ENCODE measurements at regions not wholly inside any gene's neighbourhood (a gene's known extent, or its start where the extent isn't known, plus 50 kb on each side); places are given as distances from the start of the nearest gene placed in this dataset.
"Not testable (repeated sequence)": the region's sequence is repeated elsewhere in the genome, so short reads cannot be mapped to it uniquely, and the experiment has no call there.

DNA sequence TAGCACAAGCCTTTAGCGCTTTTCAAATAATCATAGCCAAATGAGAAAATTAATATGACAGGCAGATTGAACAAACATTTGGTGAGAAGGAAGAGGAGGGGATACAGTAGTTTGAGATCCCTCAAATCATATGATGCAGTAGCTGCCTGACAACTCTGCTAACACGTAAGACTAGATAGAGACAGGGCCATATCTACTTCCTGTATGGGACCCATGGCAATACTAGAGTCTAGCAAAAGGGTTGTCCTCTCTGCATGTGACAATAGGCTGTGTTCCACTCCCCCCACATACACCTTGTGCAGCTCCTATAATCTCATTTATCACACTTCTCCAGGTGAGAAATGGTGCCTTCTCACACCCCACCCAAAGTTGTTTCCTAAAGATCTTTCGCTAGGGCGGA, 134.2 kb upstream of the NBPF9 start:
- H3K27me3 ChIP-seq; intact Hi-C loops (cut with DNase I); ATAC-seq; H3K4me3 ChIP-seq; H3K27ac ChIP-seq; H3K4me1 ChIP-seq; H3K9me3 ChIP-seq; H3K36me3 ChIP-seq (replicated peaks in 1 of 2; ENCODE audit: insufficient read depth in 1 of 2, low read depth in 2 of 2); DNase-seq: not testable (repeated sequence)
- 100% methylated on average over 2 of the region's 4 CpGs for WGBS, 2 donors

DNA sequence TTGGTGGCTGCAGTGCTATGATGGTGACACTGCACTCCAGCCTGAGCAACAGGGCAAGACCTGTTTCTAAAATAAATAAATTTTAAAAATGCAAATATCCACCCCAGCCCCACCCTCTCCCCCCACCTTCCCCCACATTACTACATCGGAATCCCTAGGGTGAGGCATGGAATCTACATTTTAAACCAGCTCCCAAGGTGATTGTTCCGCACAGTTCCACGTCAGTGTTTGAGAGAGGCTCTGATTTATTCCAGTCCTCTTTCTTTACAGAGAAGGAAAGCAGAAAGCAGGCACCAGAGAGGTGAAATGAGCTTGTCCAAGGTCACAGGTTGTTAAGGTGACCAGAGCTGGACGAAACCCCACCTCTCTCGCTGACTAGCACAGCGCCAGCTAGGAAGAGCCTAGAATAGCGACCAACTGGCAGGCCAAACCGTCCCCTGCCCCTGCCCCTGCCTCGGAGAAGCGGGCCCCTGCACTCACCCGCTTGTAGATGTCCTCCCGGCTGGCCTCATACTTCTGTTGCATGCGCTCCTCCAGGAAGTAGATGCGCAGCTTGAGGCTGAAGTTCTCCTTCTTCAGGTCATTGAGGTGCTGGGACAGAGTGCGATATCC, 136.7 kb upstream of the NBPF9 start:
- H3K9me3 ChIP-seq; H3K27ac ChIP-seq; H3K36me3 ChIP-seq (replicated peaks in 1 of 2; ENCODE audit: insufficient read depth in 1 of 2, low read depth in 2 of 2); H3K27me3 ChIP-seq; H3K4me3 ChIP-seq; H3K4me1 ChIP-seq; intact Hi-C loops (cut with DNase I); DNase-seq: not testable (repeated sequence)
- ATAC-seq = peak; percentile 34
- no CpG with 5 or more reads among the region's 15 CpGs for WGBS, 2 donors

DNA sequence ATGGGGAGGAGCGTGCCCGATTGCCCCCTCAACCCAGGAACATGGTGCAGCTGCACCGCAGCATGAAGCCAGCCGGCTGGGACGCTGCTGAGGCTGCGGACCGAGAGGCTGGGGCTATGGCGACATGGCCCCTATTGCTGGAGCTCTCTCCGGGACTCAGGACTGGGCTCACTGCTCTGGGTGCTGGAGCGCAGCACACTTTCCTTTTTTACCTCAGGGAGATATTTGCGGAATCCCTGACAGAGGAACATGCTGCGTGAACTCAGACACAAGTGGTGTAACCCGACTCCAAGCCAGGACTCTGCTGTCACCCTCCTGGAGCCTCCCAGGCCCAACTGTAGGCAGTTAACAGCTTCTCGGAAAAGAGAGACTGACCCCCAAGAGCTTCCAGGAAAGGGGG, 137.2 kb upstream of the NBPF9 start:
- WGBS, 2 donors = no CpG with 5 or more reads among the region's 14 CpGs
- DNase-seq; H3K27ac ChIP-seq; intact Hi-C loops (cut with DNase I); H3K27me3 ChIP-seq; H3K9me3 ChIP-seq; H3K4me3 ChIP-seq; H3K36me3 ChIP-seq (replicated peaks in 1 of 2; ENCODE audit: insufficient read depth in 1 of 2, low read depth in 2 of 2); ATAC-seq; H3K4me1 ChIP-seq: not testable (repeated sequence)

DNA sequence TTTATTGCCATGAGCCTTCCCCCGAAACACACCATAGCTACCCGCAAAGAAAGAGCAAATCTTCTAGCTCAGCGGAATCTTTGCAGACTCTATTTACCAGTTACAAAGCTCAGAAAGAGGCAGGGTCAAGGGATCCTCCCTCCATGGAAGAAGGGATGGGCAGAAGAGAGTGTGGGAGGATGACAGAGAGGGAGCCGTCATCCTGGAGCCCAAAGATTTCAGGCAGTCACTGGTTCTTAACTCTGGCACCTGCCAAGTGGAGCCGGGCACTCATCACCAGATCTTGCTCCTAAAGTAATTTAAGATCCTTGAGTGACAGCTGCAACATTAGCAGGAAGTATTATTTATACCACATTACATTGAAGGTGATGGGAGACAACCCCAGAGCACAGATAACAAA, 137.9 kb upstream of the NBPF9 start:
- H3K4me1 ChIP-seq; H3K4me3 ChIP-seq; DNase-seq; H3K27ac ChIP-seq; H3K9me3 ChIP-seq; H3K36me3 ChIP-seq (replicated peaks in 1 of 2; ENCODE audit: insufficient read depth in 1 of 2, low read depth in 2 of 2); H3K27me3 ChIP-seq; ATAC-seq; intact Hi-C loops (cut with DNase I): not testable (repeated sequence)
- no CpG with 5 or more reads among the region's 5 CpGs for WGBS, 2 donors

DNA sequence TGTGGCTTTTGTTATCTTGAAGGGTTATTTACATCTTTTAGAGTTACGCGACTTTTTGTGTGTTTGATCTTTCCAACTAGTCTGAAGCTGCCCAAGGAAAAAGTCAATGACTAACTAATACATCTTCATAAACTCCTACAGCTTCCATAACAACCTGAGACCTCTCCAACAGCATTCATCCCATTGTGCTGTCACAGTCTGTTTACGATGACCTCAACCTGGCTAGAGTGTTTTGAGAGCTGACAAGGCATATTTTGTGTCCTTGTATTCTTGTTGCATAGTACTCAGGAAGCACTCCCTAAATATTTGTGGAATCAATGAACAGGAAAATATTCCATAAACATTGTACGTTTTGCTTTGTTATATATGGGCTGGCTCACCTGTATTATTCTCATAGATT, 140.2 kb upstream of the NBPF9 start:
- H3K4me3 ChIP-seq; intact Hi-C loops (cut with DNase I); H3K4me1 ChIP-seq; ATAC-seq; H3K36me3 ChIP-seq (replicated peaks in 1 of 2; ENCODE audit: insufficient read depth in 1 of 2, low read depth in 2 of 2); H3K27me3 ChIP-seq; H3K27ac ChIP-seq; H3K9me3 ChIP-seq; DNase-seq: not testable (repeated sequence)
- WGBS, 2 donors = no CpG with 5 or more reads among the region's 4 CpGs

DNA sequence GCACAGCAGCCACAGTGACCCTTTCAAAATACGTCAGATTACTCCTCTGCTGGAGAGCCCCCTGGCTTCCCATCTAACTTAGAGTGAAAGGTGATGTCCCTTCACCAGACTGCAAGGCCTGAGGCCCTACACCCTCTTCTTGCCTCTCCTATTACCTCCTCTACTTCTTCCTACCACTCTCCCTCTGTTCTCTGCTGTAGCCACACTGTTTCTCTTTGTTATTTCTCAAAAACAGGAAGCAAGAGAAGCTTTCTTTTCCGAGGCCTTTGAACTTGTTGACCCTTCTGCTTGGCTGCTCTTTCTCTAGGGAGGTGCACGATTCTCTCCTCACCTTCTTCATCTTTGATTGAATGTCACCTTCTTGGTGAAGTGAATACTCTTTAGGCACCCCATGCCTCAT, 141.3 kb upstream of the NBPF9 start:
- H3K4me1 ChIP-seq; H3K9me3 ChIP-seq; H3K4me3 ChIP-seq; H3K36me3 ChIP-seq (replicated peaks in 1 of 2; ENCODE audit: insufficient read depth in 1 of 2, low read depth in 2 of 2); ATAC-seq; H3K27me3 ChIP-seq; intact Hi-C loops (cut with DNase I); DNase-seq; H3K27ac ChIP-seq: not testable (repeated sequence)
- no CpG with 5 or more reads among the region's 3 CpGs for WGBS, 2 donors

DNA sequence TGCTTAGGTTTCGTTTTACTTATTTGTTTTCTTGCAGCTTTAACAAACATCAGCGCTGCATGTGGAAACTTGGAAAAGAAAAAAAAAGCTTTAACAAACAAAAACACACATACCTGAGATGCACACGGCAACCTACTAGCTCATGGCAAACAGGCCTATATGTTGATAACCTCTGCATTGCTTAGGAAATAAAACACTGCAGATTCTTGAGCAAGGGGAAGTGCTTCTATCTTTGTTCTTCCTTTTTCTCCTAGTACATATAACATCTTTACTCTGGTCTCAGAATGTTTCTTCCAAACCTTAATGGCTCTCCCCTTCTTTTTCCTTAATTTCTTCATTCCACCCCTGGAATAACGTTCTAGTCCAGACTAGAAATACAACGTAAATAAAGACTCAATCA, 142.9 kb upstream of the NBPF9 start:
- intact Hi-C loops (cut with DNase I); H3K27ac ChIP-seq; H3K27me3 ChIP-seq; DNase-seq; H3K4me1 ChIP-seq; H3K9me3 ChIP-seq; H3K4me3 ChIP-seq; H3K36me3 ChIP-seq (replicated peaks in 1 of 2; ENCODE audit: insufficient read depth in 1 of 2, low read depth in 2 of 2); ATAC-seq: not testable (repeated sequence)
- no CpG with 5 or more reads among the region's 5 CpGs for WGBS, 2 donors

DNA sequence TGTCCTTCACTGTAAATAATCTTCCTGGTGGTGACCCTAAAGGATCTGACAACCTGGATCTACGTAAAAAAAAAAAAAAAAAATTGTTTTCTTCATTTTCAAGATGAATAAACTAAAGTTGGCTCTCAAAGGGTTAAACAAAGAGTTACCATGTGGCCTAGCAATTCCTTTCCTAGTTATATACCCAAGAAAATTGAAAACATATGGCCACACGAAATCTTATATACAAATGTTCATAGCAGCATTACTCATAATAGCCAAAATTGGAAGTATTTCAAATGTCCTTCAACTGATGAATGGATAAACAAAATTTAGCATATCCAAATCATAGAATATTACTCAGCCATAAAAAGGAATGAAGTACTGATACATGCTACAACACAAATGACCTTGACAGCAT, 145.3 kb upstream of the NBPF9 start:
- 71% methylated on average over 1 of the region's 2 CpGs; no CpG with 5 or more reads in 1 of the 2 donors for WGBS, 2 donors
- H3K4me3 ChIP-seq; intact Hi-C loops (cut with DNase I); H3K27ac ChIP-seq; H3K36me3 ChIP-seq (replicated peaks in 1 of 2; ENCODE audit: insufficient read depth in 1 of 2, low read depth in 2 of 2); H3K4me1 ChIP-seq; ATAC-seq; H3K27me3 ChIP-seq; DNase-seq; H3K9me3 ChIP-seq: not testable (repeated sequence)

DNA sequence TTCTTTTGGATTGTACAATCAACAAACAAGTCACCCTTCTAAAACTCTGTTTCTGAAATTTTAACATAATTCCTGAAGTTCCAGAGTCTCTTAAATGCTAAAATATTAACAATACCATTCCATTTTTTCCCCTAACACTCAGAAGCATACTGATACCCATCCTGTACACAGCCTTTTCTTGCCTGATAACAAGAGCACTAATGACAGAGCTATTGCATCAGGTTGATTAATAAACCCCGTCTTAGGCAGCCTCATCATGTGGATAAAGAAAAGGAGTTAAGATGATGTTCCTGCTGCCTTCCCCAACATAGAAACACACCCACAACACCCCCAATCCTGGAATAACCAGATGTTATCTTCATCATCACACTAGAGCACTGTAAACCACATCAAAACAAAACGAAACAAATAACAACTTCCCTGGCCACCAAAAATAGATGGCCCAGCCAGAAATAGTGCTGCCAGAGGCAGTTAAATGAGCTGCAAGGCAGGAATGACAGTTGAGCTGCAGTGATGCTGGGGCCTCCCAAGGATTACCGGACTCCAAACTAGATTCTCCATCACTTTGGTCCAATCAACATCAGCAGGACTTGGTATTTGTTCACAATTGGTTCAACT, 146.6 kb upstream of the NBPF9 start:
- intact Hi-C loops (cut with DNase I); H3K4me3 ChIP-seq; H3K4me1 ChIP-seq; H3K27me3 ChIP-seq; ATAC-seq; H3K27ac ChIP-seq; H3K9me3 ChIP-seq; DNase-seq; H3K36me3 ChIP-seq (replicated peaks in 1 of 2; ENCODE audit: insufficient read depth in 1 of 2, low read depth in 2 of 2): not testable (repeated sequence)
- no CpG with 5 or more reads among the region's 3 CpGs for WGBS, 2 donors

DNA sequence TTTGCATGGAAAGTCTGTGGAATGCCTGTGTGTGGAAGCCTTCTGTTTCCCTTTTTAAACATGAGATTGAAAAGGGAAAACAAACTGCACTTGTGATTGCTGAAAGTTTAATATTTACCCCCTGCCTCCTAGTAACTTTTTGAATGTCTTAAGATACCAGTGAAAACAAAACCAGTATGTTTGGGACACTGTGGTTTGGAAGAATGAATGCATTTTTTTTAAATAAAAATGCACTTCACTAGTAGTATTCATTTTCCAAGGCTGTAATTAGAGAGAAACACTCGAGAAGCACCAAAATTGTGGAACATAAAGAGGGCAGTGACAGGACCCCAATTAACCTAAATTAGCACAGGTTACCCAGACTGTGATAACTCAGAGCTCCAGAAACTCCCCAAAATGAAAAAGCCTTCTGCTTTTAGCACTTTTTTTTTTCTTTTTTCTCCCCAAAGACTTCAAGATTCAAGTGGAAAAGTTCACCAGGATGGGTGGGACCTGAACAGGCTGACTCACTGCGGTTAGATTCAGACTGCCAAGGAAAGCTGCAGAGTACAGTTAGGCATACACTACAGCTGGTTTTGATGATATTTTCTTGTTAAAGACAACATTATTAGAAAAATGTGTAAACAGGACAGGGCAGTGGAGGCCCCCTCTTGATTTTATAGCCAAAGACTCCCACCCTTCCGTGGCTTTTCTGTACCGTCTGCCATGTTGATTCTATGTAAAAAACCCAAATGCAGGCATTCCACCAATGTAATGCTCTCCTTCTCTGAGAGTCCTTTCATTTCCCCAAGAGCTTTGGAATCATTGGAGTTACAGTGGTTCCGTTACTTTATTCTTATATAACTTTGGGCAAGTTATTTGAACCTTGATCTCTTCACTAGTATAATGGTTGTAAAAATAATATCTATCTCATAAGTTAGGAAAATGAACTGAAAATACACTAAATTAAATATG, 151.8 kb upstream of the NBPF9 start:
- H3K9me3 ChIP-seq; H3K27ac ChIP-seq; ATAC-seq; H3K4me3 ChIP-seq; H3K36me3 ChIP-seq (replicated peaks in 1 of 2; ENCODE audit: insufficient read depth in 1 of 2, low read depth in 2 of 2); intact Hi-C loops (cut with DNase I); DNase-seq; H3K4me1 ChIP-seq; H3K27me3 ChIP-seq: not testable (repeated sequence)
- WGBS, 2 donors = 60% methylated on average over 1 of the region's 5 CpGs; no CpG with 5 or more reads in 1 of the 2 donors

DNA sequence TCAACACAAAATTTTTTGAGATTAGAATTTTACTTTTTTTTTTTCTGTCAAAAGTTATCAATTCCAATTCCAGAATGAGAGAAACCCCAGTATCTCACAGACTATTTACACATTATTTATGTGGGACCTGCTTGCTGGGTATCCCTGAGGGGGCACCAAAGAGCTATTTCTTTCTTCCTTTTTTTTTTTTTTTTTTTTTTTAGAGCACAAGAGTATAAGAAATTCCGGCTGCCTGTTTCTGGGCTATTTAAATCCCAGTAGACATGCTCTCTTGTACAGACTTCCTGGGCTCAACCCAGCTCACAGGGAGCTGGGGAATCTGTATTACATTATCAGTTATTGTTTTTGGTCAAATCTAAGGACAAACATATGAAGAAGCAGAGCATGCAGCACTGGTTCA, 156.9 kb upstream of the NBPF9 start:
- H3K4me1 ChIP-seq; H3K27ac ChIP-seq; H3K4me3 ChIP-seq; intact Hi-C loops (cut with DNase I); H3K9me3 ChIP-seq; H3K27me3 ChIP-seq; DNase-seq; ATAC-seq; H3K36me3 ChIP-seq (replicated peaks in 1 of 2; ENCODE audit: insufficient read depth in 1 of 2, low read depth in 2 of 2): not testable (repeated sequence)
- WGBS, 2 donors = no CpG with 5 or more reads among the region's 1 CpG
